Hepatic stellate cell (primary cell): ENCODE measurements at regions not wholly inside any gene's neighbourhood (a gene's known extent, or its start where the extent isn't known, plus 50 kb on each side); places are given as distances from the start of the nearest gene placed in this dataset.

ENCODE experiments used
- DNase-seq: peaks from one replicate; pipeline ENCODE4 v3.0.0; 2011; ENCODE audit warnings: low spot score

GRCh38 chrX:4876268-4876667 is 1162.8 kb upstream of the PRKX start:
- DNase-seq, result no peak

- DNase-seq, result no peak
These were observed 1138.1 kb upstream of the PRKX start for GRCh38 chrX:4851534-4851933.

- DNase-seq, result no peak
These were observed 1136.9 kb upstream of the PRKX start for GRCh38 chrX:4850312-4850711.

- DNase-seq, result no peak
These were observed 1130.9 kb upstream of the PRKX start for GRCh38 chrX:4844376-4844775.

GRCh38 chrX:4841216-4841745 is 1127.8 kb upstream of the PRKX start:
- no peak for DNase-seq

GRCh38 chrX:4831574-4831973 is 1118.1 kb upstream of the PRKX start:
- no peak for DNase-seq

GRCh38 chrX:4830880-4831557 is 1117.6 kb upstream of the PRKX start:
- no peak for DNase-seq

GRCh38 chrX:4825550-4825949 is 1112.1 kb upstream of the PRKX start:
- no peak for DNase-seq

- no peak for DNase-seq
These were observed 1096.1 kb upstream of the PRKX start for GRCh38 chrX:4809571-4809970.

- no peak for DNase-seq
These were observed 1092.1 kb upstream of the PRKX start for GRCh38 chrX:4805502-4805901.

GRCh38 chrX:4800756-4801155 is 1087.3 kb upstream of the PRKX start:
- DNase-seq, result no peak

GRCh38 chrX:4787971-4788370 is 1074.5 kb upstream of the PRKX start:
- DNase-seq, result no peak

- DNase-seq, result no peak
These were observed 1051.4 kb upstream of the PRKX start for GRCh38 chrX:4764888-4765287.

- no peak for DNase-seq
These were observed 1048.7 kb upstream of the PRKX start for GRCh38 chrX:4762196-4762595.

GRCh38 chrX:4754878-4755604 is 1041.6 kb upstream of the PRKX start:
- no peak for DNase-seq

GRCh38 chrX:4741024-4741423 is 1027.6 kb upstream of the PRKX start:
- no peak for DNase-seq

GRCh38 chrX:4735299-4735698 is 1021.9 kb upstream of the PRKX start:
- DNase-seq, result no peak

- no peak for DNase-seq
These were observed 997.4 kb upstream of the PRKX start for GRCh38 chrX:4710618-4711433.

- no peak for DNase-seq
These were observed 995.7 kb upstream of the PRKX start for GRCh38 chrX:4708970-4709760.

GRCh38 chrX:4706961-4707360 is 993.5 kb upstream of the PRKX start:
- DNase-seq, result no peak

- DNase-seq, result no peak
These were observed 977.1 kb upstream of the PRKX start for GRCh38 chrX:4690521-4690920.

GRCh38 chrX:4682636-4683035 is 969.2 kb upstream of the PRKX start:
- no peak for DNase-seq
